Keratinocyte (primary cell): ENCODE measurements at regions not wholly inside any gene's neighbourhood (a gene's known extent, or its start where the extent isn't known, plus 50 kb on each side); places are given as distances from the start of the nearest gene placed in this dataset.

Experiments used
- DNase-seq: peaks from one replicate; pipeline ENCODE4 v3.0.0-alpha.2; 2011; ENCODE audit warnings: low read depth, missing footprints, low spot score
- FAIRE-seq: peaks from 2 replicates; lab custom pipeline; 2011; peaks lifted over from hg19 to GRCh38; lab: Jason Lieb, UNC
- H2AFZ ChIP-seq: 2 replicates; pipeline ENCODE4 v1.6.0; 2012; ENCODE audit warnings: low read length, control low read depth, inconsistent platforms; ENCODE audit not compliant: control insufficient read depth
- H3K27ac ChIP-seq: 2 replicates; pipeline ENCODE4 v1.5.1; 2011; ENCODE audit warnings: low read length; ENCODE audit not compliant: control insufficient read depth, insufficient read depth
- H3K27me3 ChIP-seq: 3 replicates; pipeline ENCODE4 v1.6.0; 2011; ENCODE audit warnings: low read length; ENCODE audit not compliant: control insufficient read depth, insufficient read depth; ENCODE audit errors: extremely low read depth
- H3K36me3 ChIP-seq, 2 experiments: 2 replicates in 1 of 2; 3 replicates in 1 of 2; pipeline ENCODE4 v1.5.1; 2011; ENCODE audit warnings: low read length in 2 of 2, mild to moderate bottlenecking in 1 of 2; ENCODE audit not compliant: control insufficient read depth in 2 of 2, insufficient read depth in 2 of 2; ENCODE audit errors: extremely low read depth in 1 of 2
- H3K4me1 ChIP-seq: 3 replicates; pipeline ENCODE4 v1.5.1; 2011; ENCODE audit warnings: low read length; ENCODE audit not compliant: control insufficient read depth, insufficient read depth; ENCODE audit errors: extremely low read depth
- H3K4me2 ChIP-seq: 3 replicates; pipeline ENCODE4 v1.6.0; 2011; ENCODE audit warnings: low read depth, low read length; ENCODE audit not compliant: control insufficient read depth, insufficient read depth; ENCODE audit errors: extremely low read depth
- H3K4me3 ChIP-seq, 3 experiments: fragments of 200-600 bp in 1 of 3; sonication (generic) in 1 of 3; 2 replicates in 2 of 3; 3 replicates in 1 of 3; pipeline ENCODE4 v1.5.1; 2011 to 2016; ENCODE audit warnings: low read length in 3 of 3, mild to moderate bottlenecking in 3 of 3, control low read depth in 2 of 3, inconsistent platforms in 1 of 3, low read depth in 1 of 3, mixed read lengths in 1 of 3, mixed run types in 1 of 3, moderate library complexity in 1 of 3; ENCODE audit not compliant: control insufficient read depth in 2 of 3, insufficient read depth in 2 of 3; ENCODE audit errors: extremely low read depth in 1 of 3
- H3K79me2 ChIP-seq: 2 replicates; pipeline ENCODE4 v1.6.0; 2012; ENCODE audit warnings: low read length; ENCODE audit not compliant: control insufficient read depth, insufficient read depth
- H3K9ac ChIP-seq: 3 replicates; pipeline ENCODE4 v1.6.0; 2011; ENCODE audit warnings: low read length; ENCODE audit not compliant: control insufficient read depth, insufficient read depth; ENCODE audit errors: extremely low read depth
- H3K9me1 ChIP-seq: 3 replicates; pipeline ENCODE4 v1.6.0; 2011; ENCODE audit warnings: low read length; ENCODE audit not compliant: control insufficient read depth, insufficient read depth; ENCODE audit errors: extremely low read depth
- H3K9me3 ChIP-seq: 2 replicates; pipeline ENCODE4 v1.5.1; 2012; ENCODE audit warnings: low read depth, low read length; ENCODE audit not compliant: control insufficient read depth
- H4K20me1 ChIP-seq: 3 replicates; pipeline ENCODE4 v1.6.0; 2011; ENCODE audit warnings: low read length; ENCODE audit not compliant: control insufficient read depth, insufficient read depth; ENCODE audit errors: extremely low read depth
- EZH2 ChIP-seq: IDR thresholded peaks from one replicate; pipeline ENCODE4 v1.6.1; 2012; ENCODE audit warnings: inconsistent platforms, mild to moderate bottlenecking, low read length, moderate library complexity
- dilution Hi-C: fragments of 300-500 bp; cut with MboI; formaldehyde crosslinking; loops from one replicate; pipeline ENCODE4 v1.7.0; 2020; ENCODE audit warnings: low sequenced_read_pairs; ENCODE audit not compliant: extremely low pct_ligation_motif_present
- TF ChIP-seq, protein P1 (sequence below), 3 experiments: IDR thresholded peaks in 1 of 3; conservative IDR thresholded peaks in 1 of 3; optimal IDR thresholded peaks in 1 of 3; 2 replicates in 2 of 3; 3 replicates in 1 of 3; pipeline versions ENCODE3 to v1.5.1; 2011; ENCODE audit warnings: low read length in 3 of 3, mild to moderate bottlenecking in 3 of 3, moderate library complexity in 2 of 3, control low read depth in 1 of 3, inconsistent platforms in 1 of 3; ENCODE audit not compliant: insufficient read depth in 2 of 3; ENCODE audit errors: extremely low read depth in 1 of 3

DNA sequence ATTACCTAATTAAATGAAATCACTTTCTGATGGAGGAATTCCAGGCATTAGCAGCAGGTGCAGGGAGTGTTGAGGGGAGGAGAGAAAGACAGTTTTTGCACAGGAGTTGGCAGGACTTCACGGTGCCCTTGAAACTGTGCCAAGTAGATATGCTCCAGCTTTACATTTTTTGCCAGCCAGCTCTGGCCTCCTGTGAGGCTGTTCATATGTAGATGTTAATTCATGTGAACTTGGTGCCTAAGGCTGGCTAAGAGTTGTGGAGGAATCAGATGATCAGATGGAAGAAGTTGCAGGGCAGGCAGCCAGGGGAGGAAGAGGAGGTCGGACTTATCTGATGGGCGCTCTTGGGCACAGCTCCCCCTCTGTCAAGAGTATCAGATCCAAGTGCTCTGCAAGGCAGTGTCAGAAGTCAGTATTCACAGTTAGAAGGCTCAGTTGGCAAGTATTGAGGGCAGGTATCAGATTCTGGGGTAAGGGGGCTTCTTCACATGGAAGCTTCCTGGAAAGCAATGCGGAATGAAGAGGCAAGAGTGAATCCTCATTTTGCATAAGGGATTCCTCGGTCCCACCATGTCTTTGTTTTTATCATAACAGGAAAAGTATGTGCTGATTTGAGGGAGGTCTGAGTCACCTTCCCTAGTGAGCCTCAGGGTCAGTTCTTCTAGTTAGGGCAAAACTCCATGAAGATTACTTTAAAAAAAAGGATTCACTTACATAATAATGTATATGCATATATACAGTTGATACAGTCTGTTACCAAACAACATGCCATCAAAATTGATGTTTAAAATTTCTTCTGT is 172.6 kb upstream of the UMPS start:
- dilution Hi-C loops, result no loop called here
- no peaks in the 10 kb centered on the region for H3K36me3 ChIP-seq
- H3K9ac ChIP-seq, result no peak overlapping the region
- H3K27me3 ChIP-seq, result peaks cover 4% of the 10 kb centered on the region
- H3K9me3 ChIP-seq, result no peaks in the 10 kb centered on the region
- peak overlapping the region; percentile 71 for H3K4me2 ChIP-seq
- no peaks in the 10 kb centered on the region for H3K79me2 ChIP-seq
- H3K4me1 ChIP-seq, result peaks cover 27% of the 10 kb centered on the region
- H2AFZ ChIP-seq, result no peak overlapping the region
- peak; percentile 88 for FAIRE-seq
- H4K20me1 ChIP-seq, result no peaks in the 10 kb centered on the region
- no peaks in the 10 kb centered on the region for H3K9me1 ChIP-seq
- H3K27ac ChIP-seq, result no peak overlapping the region
- TF ChIP-seq, protein P1, sequence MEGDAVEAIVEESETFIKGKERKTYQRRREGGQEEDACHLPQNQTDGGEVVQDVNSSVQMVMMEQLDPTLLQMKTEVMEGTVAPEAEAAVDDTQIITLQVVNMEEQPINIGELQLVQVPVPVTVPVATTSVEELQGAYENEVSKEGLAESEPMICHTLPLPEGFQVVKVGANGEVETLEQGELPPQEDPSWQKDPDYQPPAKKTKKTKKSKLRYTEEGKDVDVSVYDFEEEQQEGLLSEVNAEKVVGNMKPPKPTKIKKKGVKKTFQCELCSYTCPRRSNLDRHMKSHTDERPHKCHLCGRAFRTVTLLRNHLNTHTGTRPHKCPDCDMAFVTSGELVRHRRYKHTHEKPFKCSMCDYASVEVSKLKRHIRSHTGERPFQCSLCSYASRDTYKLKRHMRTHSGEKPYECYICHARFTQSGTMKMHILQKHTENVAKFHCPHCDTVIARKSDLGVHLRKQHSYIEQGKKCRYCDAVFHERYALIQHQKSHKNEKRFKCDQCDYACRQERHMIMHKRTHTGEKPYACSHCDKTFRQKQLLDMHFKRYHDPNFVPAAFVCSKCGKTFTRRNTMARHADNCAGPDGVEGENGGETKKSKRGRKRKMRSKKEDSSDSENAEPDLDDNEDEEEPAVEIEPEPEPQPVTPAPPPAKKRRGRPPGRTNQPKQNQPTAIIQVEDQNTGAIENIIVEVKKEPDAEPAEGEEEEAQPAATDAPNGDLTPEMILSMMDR (optimal IDR thresholded peaks at IDR 0.05 in 1 of 3, IDR thresholded peaks at IDR 0.05 in 1 of 3, conservative IDR thresholded peaks at IDR 0.05 in 1 of 3; ENCODE audit: extremely low read depth in 1 of 3, insufficient read depth in 2 of 3, low read length in 3 of 3), result no peak
- TF ChIP-seq EZH2, result no peak
- H3K4me3 ChIP-seq, result peak overlapping the region in 1 of 3 experiments; percentile 9
- DNase-seq, result no peak

DNA sequence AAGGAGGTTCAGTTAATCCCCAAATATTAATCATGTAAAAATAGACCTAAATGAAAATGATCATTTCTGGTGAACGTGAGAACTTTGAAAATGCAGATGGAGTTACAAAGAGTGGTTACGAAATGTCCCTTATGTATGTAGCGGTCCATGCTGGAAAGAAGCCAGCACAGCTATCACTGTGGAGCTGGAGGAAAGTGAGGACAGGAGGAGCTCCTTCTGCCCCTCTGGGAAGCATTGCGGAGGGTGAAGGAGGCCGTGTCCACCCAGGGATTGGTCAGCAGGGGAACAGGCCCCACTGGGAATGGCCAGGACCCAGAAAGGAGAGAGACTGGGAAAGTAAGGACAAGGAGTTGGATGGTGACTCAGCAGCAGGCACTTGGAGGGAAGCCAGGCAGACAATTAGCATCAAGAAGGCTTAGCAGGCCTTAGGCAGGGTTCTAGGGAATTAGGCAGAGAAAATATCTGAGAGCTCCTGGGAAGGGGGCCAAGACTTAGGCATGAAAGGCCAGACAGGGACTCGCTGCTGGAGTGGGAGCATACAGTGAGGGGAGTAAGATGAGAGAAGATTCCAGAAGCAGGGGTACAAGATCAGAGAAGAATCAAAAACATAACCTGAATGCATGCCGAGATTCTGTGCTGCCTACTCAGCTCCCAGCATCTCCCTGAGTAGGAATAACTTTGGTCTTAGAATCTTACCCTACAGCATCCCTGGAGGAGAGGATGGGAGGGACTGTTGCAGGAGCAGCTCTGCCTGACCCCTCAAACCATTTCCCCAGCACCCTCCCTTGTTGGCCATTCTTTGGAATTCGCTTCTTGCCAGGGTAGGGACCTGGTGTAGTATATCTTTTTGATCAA is 171.0 kb upstream of the UMPS start:
- dilution Hi-C loops, result no loop called here
- no peak for DNase-seq
- no peaks in the 10 kb centered on the region for H3K9me3 ChIP-seq
- TF ChIP-seq, protein P1 (optimal IDR thresholded peaks at IDR 0.05 in 1 of 3, IDR thresholded peaks at IDR 0.05 in 1 of 3, conservative IDR thresholded peaks at IDR 0.05 in 1 of 3; ENCODE audit: extremely low read depth in 1 of 3, insufficient read depth in 2 of 3, low read length in 3 of 3), result no peak
- TF ChIP-seq EZH2, result no peak
- H3K9me1 ChIP-seq, result no peaks in the 10 kb centered on the region
- no peaks in the 10 kb centered on the region for H4K20me1 ChIP-seq
- no peak overlapping the region for H3K27ac ChIP-seq
- H3K79me2 ChIP-seq, result no peaks in the 10 kb centered on the region
- H3K4me1 ChIP-seq, result peaks cover 27% of the 10 kb centered on the region
- no peak overlapping the region for H2AFZ ChIP-seq
- no peaks in the 10 kb centered on the region for H3K36me3 ChIP-seq
- peak overlapping the region; percentile 9 for H3K4me2 ChIP-seq
- FAIRE-seq, result peak; percentile 96
- no peak overlapping the region for H3K4me3 ChIP-seq
- peaks cover 5% of the 10 kb centered on the region for H3K27me3 ChIP-seq
- H3K9ac ChIP-seq, result no peak overlapping the region
